Astrocyte of the cerebellum (primary cell): ENCODE measurements at regions not wholly inside any gene's neighbourhood (a gene's known extent, or its start where the extent isn't known, plus 50 kb on each side); places are given as distances from the start of the nearest gene placed in this dataset.

Source experiments
- DNase-seq: peaks from one replicate; pipeline ENCODE4 v3.0.0-alpha.2; 2011; ENCODE audit warnings: low read depth
- H3K4me3 ChIP-seq: 2 replicates; pipeline ENCODE4 v1.5.1; 2011; ENCODE audit warnings: mild to moderate bottlenecking, low read depth, low read length, moderate library complexity
- in situ Hi-C: cut with HindIII; loops from 2 replicates; pipeline ENCODE4 v1.10.0; 2017; ENCODE audit warnings: low sequenced_read_pairs
- TF ChIP-seq, protein P1 (sequence below): IDR thresholded peaks from 2 replicates; pipeline ENCODE4 v1.5.1; 2012; ENCODE audit warnings: low read length, low read depth, moderate library complexity, mild to moderate bottlenecking; ENCODE audit errors: missing control alignments

- in situ Hi-C loops, result no loop called here
- no peak for DNase-seq
- H3K4me3 ChIP-seq, result no peak overlapping the region
- TF ChIP-seq, protein P1, sequence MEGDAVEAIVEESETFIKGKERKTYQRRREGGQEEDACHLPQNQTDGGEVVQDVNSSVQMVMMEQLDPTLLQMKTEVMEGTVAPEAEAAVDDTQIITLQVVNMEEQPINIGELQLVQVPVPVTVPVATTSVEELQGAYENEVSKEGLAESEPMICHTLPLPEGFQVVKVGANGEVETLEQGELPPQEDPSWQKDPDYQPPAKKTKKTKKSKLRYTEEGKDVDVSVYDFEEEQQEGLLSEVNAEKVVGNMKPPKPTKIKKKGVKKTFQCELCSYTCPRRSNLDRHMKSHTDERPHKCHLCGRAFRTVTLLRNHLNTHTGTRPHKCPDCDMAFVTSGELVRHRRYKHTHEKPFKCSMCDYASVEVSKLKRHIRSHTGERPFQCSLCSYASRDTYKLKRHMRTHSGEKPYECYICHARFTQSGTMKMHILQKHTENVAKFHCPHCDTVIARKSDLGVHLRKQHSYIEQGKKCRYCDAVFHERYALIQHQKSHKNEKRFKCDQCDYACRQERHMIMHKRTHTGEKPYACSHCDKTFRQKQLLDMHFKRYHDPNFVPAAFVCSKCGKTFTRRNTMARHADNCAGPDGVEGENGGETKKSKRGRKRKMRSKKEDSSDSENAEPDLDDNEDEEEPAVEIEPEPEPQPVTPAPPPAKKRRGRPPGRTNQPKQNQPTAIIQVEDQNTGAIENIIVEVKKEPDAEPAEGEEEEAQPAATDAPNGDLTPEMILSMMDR, result no peak
These were observed 55.3 kb upstream of the EGFL7 start for GRCh38 chr9:136607334-136607919.

DNA sequence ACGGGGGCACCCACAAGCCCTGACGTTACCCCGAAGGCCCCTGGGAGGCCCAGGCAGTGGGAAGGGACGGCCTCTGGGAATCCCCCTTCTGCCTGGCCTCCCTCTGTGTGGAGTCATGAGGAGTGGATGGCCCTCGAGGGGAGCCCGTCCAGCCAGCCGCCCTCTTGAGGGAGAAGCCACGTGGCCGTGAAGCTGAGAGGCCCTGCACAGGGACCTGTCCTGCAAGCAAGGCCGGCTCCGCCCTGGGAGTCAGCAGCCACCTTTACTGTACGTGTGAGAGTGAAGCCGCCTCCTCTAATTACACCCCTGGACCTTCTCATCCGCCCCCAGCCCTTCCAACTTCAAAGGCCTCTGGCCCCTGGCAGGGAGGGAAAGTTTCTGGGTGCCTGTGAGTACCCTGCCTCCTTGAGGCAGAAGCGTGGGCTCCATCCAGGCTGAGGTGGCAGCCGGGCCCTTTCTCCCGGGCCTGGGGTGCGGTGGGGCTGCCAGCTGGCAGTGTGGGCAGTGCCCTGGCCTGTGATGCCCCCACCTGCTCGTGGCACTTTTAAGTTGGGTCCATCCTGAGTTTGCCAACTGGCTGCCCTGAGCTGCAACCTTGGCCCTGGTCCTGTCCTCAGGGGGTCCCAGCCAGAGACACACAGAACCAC, 55.9 kb upstream of the EGFL7 start:
- TF ChIP-seq, protein P1, result no peak
- no peak overlapping the region for H3K4me3 ChIP-seq
- no peak for DNase-seq
- in situ Hi-C loops, result no loop called here

DNA sequence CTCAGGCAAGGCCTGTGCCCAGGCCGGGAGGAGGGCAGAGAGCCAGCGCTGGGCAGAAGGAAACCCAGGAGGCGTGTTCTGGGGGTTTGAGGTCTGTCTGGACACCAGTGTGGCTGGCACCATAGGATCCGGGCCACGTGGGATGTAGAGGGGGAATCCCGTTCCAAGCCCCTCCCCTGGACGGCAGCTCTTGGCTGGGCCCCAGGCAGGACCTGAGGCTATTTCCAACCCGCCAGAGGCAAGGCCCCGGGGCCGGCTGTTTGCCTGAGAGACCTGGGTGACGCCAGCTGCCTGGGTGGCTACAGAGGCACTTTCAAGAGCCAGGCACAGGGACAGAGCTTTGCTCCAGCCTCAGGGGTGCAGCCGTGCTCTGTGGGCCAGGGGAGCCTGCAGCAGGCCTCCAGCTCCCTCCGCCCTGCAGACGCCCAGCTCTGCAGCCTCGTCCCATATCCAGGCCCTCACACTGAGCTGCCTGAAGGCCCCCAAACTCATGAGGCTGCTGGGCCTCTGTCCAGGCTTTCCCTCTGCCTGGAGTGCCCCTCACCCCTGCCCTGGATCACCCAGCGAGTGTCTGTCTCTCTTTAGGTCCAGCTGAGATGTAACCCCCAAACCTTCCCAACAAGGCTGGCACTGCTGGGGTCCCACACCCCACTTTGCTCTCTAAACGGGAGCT, 56.6 kb upstream of the EGFL7 start:
- H3K4me3 ChIP-seq, result no peak overlapping the region
- no peak for DNase-seq
- TF ChIP-seq, protein P1, result no peak
- in situ Hi-C loops, result no loop called here

DNA sequence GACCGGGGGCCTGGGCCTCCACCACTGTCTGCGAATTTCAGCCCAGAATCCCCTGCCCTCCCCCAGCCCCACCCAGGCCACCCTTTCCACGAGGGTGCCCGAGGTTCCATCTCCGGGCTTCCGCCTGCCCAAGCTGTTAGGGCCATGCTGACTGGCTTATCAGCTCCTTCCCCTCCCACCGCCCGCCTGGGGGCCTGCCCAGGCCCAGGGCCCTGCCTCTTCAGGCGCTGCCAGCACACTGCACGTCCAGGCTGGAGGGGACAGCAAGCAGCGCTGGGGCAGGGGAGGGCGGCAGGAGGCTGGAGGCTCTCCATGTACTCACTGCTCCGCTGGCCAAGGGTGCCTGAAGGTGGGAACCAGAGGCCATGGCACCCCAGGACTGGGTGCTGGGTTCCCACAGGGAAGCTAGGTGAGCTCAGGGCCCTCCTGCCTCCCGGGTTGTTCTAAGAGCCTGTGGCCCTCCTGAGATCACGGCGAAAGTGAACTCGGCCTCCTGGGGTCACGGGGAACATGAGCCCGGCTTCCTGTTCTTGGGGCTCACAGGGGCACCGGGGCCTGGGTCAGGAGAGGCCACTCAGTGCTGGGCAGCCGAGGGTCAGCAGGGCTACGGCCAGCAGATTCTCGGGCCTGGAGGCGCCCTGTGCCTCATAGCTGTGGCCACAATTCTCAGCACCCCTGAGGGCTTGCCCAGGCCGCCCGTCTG, 57.7 kb upstream of the EGFL7 start:
- no peak for DNase-seq
- in situ Hi-C loops, result loop anchor here (5.0 kb wide), 1 partner anchor 48 kb away; no protein-coding TSS in a partner anchor
- TF ChIP-seq, protein P1, result no peak
- no peak overlapping the region for H3K4me3 ChIP-seq

DNA sequence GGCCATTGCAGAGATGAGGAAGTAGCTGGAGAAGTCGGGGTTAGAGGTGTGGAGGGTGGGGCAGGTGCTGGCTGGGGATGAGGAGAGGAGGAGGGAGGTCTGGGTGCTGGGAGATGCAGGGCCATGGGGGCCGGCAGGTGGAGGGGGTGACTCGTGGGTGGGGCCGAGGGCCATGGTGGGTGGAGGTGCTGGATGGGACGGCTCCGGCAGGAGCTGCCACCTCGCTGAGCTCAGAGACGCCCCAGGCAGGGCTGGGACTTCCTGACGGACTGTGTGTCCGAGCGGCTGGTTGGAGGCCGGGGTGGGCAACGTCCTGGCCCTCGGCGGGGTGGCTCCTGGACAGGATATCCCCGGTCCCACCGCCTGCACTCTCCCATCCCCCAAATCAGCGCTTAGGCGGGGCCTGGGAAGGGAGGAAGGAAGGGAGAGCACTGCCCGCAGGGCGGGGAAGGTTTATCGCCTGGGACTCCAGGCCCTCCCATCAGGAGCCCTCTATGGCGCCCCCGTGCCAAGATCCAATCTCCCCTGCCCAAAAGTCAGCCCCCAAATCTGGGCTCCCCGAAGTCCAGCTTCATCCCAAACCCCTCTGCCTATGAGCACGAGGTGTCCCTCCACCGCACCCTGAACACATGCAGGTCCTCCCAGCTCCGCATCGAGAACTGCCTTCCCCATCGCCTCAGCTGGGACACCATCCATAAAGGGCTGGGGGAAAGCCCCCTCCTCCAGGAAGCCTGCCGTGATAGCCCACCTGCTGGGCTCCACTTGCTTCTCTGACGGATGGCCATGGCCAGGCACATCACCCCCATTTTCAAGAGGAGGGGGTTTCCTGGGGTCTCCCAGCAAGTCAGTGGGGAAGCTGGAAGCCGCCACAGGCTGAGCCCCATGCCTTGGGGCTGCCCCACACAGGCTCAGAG, 58.3 kb upstream of the NOTCH1 start:
- no peak overlapping the region for H3K4me3 ChIP-seq
- DNase-seq, result no peak
- in situ Hi-C loops, result loop anchor here (5.0 kb wide), 1 partner anchor 47 kb away; no protein-coding TSS in a partner anchor
- TF ChIP-seq, protein P1, result no peak
